Stimulated activated CD4-positive, alpha-beta T cell treated with anti-CD3 and anti-CD28 coated beads, Interleukin-4, amount 100 ng/mL, for 4 hours (primary cell): ENCODE measurements at regions not wholly inside any gene's neighbourhood (a gene's known extent, or its start where the extent isn't known, plus 50 kb on each side); places are given as distances from the start of the nearest gene placed in this dataset.
"Not testable (repeated sequence)": the region's sequence is repeated elsewhere in the genome, so short reads cannot be mapped to it uniquely, and the experiment has no call there.

ENCODE experiments used
- DNase-seq, 2 experiments: peaks; one replicate each; pipeline ENCODE4 v3.0.0-alpha.2; 2020

DNA sequence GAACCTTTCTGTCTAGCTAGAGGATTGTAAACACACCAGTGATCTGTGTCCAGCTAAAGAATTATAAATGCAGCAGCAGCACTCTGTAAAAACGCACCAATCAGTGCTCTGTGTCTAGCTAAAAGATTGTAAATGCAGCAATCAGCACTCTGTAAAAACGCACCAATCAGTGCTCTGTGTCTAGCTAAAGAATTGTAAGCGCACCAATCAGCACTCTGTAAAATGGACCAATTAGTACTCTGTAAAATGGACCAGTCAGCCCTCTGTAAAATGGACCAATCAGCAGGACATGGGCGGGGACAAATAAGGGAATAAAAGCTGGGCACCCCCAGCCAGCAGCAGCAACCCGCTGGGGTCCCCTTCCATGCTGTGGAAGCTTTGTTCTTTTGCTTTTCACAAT, 204.1 kb upstream of the UBL3 start:
- DNase-seq, result not testable (repeated sequence)

DNA sequence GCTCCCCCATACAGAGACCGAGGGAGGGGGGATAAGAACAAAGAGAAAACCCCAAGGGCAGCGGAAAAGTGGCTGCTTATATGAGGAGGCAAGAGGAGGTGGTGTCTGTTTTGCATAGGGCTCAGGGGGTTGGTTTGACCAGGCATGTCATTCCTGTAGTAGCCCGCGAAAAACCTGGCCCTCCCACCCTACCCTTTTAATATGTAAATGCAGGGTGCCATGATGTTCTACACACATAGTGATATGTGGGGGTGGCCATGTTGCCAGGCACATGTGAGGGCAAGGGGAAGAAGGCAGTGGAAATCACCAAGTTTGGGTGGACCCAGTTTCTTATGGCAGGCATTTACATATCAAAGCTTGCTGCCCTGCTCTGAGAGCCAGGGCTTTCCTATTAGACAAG, 203.5 kb upstream of the UBL3 start:
- no peak for DNase-seq

DNA sequence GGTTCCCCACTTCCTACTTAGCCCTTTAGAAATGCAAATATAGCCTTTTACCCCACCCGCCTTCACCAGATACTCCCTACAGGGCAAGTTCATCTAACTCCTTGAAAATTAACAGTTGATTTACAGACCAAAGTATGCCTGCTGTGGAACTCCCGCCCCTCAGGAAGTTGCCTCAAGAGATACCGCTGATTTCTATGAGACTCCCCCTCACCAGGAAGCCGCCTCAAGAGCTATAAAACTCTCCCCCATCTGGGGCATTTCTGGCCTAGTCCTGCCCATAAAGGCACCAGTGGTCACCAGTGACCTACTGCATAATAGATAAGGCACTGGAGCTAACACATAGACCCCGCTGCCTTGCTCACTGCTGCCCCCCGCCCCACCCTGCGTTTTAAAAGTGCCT, 201.7 kb upstream of the UBL3 start:
- DNase-seq, result no peak

DNA sequence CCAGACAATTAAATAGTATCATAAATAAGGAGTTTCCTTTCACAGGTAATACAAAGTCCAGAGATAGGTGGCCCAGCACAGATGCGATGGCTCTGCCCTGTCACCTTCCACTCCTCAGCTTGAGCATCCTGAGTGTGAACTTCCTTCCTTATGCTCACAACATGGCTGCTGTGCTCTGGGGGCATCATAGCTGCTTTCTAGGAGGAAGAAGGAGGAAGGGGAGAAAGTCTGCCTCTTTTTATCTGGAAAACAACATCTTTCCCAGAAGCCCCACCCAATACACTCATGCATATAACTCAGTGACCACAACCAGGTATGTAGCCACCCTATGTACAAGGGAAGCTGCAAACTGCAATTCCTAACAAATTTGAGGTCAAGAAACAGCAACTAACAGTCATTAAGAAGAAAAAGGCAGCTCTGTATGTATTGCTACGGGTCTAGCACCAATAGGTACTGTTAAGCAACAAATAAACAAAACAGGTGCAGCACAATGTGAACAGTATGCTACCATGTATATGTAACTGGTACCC, 201.2 kb upstream of the UBL3 start:
- DNase-seq, result no peak

DNA sequence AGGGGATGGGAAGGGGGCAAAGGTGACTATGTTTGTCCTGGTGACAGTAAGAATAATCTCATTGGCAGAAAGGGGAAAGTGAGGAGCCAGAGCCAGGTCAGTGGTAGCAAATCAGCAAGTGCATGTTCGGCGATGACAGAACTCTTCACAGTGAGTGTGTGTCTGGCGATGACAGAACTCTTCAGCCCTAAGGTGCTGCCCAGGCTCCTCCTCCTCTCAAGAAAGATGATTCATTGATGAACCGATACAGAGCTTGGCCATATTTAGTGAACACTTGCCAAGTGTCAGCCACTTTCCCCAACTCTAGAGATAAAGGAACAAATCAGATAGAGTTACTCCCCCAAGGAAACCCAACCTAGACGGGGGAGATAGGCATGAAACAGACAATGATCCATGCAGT, 199.3 kb upstream of the UBL3 start:
- no peak for DNase-seq

DNA sequence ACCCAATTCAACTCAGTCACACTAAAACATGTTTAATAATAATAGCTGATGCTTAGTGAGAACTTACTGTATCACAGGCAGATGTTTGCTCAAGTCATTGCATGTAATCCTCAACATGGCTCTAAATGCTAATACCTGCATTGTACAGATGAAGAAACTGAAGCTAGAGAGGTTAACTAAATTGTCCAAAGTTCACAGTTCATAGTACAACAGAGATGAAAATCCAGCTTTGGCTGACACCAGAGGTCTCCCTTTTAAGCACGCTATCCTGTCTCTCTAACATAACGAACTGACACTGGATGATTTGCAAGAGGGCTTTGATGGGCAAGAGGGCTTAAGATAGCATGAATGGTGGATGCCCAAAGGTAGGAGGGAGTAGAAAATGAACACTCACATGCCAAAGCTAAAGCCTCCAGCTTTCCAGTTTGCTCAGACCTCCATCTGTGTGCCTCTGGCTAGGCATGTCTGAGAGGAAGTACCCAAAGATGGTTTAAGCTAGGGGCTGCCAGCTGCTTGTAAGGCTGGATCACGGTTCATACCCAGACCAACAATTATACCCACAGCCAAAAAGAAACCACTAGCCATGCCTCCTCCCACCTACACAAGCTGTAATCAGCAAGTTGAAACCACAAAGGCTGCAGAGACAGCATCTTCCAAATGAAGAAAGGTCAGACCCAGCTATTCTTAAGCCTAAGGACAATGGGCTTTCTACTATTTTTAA, 196.9 kb upstream of the UBL3 start:
- DNase-seq, result no peak

DNA sequence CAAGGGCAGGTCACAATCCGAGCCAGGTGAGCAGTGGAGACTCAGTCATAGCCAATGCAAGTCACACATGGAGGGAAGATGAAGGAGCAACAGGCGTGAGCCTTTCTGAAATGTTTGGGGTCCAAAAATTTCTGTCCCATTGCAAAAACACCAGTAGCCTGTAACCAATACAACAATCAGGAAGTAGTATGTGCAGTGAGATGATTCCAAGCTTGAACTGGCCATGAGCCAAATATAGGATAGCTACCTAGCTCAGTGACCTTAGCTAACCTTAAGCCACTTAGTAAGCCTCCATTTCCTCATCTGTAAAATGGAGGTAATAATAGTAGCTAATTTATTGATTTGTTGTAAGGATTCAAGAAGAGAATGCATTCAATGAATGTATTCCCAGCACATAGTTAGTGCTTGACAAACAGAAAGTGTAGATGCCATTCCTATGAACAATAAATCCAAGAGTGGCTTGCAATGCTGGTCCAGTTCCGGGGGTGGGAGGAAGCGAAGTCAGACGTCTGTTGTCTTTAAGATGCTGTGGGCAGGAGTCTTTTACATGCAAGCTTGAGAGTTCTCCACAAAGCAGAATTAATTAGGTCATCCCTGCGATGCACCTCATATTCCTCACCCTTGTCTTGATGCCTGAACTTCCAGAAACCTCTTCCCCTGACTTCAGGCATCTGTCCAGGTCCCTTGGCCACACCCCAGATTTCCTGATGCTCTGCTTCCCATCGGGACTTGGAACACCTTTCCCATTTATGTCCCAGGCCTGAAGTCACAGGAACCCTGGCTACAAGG, 195.7 kb upstream of the UBL3 start:
- no peak for DNase-seq

DNA sequence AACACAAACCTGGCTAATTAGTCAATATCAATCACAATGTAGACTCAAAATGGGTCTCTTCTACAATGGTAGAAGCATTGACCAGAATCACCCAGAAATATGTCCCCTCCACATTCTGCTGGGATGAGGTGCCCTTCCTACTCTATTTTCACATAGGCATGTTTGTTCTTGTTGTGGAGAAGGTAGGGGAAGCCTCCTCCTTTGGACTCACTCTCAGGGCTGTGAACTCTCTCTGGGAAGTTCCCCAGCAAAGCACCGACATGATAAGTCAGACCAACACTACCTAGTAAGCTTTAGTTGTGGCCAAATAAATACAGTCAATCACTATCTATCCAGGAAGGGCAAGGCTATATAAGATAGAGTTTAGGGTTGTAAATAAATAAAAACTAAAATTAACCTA, 194.5 kb upstream of the UBL3 start:
- DNase-seq, result no peak

DNA sequence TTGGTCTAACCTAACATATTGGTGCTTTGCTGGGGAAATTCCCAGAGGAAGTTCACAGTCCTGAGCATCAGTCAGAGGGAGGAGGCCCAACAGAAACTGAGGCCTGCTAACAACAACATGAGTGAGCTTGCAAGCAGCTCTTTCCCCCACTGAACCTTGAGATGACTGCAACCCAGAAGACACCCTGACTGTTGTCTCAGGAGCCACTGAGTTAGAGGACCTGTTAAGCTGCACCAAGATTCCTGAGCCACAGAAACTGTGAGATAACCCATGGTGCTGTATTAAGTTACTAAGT, 193.2 kb upstream of the UBL3 start:
- DNase-seq, result no peak

DNA sequence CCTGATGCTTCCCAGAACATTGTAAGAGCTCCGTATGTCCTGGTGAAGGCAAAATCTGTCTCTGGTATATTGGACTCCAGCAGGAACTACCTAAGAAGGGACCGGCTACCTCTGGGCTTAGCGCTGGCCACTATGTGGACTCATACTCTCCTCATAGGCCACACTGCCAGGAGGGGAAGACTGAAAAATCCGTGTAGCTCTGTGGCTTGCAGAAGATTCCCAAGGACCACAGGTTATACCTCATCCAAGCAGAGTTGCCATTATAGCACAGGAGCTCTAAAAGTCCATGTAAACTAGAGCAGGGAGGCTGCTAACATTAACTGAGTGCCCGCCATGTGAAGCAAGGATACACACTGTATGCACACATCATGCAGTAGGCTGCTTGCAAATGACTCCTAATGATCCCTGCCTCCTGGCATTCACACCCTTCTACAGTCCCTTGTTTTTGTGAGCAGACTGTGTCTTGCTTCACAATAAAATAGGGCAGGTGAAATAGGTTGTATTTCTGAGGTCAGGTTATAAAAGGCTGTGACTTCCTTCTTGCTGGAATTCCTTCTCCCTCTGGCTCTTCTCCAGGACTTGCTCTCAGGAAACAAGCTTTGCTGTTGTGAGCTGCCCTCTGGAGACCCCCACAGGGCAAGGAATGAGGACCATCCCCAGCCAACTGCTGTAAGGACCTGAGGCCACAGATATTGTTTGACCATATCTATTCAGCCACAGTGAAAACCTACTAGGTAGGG, 192.6 kb upstream of the UBL3 start:
- DNase-seq, result no peak

DNA sequence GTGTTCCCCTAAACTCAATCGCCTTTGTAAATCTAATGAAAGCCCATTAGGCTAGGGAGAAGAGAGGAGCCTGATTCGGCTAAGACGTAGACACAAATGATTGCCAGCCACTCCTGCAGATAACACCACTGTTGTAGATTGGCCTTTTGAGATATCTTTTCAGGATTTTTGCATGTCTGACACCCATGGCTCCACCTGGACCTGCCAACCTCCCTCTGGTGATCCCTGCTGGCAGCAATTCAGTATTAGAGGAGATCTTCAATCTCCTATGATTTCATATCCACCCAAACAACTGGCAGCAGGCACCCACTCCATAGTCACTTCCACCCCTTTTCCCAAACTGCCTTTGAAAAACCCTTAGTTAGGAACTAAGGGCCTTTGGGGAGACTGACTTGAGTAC, 191.9 kb upstream of the UBL3 start:
- no peak for DNase-seq

DNA sequence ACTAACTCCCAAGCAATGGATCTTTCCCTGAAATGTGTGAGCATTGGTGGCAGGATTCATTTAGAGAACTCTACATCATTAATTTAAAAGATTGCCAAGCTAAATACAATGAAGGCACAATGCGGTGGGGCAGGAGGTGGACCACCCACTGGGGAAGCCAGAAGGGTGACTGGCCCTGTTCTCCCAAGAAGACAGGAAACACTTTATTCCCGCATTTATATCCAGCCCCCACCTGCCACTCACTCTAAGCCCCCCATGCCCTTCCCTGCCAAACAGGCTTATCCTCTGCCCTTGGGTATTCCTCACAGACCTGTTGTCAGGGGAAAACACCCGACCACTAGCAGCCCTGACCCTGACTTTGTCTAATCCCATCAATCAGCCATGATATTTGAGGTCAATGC, 189.1 kb upstream of the UBL3 start:
- no peak for DNase-seq

DNA sequence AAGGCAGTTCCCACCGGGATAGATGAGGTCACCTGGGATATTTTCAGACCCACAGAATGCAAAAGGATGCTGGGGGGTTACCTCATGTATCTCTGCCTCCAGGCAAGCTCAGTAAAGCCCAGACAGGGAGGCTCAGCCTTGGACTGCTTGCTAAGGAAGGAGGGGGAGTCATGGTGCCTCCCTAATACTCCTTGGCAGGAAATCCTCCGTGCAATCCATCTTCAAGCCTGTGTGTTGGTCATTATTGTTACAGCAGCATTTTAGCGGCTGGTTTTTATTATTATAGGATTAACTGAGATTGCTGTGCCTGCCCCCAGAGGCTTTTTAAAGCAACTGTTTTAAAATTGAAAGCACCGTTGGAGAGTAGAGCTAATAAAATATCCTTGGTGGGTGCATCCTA, 188.5 kb upstream of the UBL3 start:
- DNase-seq, result no peak

DNA sequence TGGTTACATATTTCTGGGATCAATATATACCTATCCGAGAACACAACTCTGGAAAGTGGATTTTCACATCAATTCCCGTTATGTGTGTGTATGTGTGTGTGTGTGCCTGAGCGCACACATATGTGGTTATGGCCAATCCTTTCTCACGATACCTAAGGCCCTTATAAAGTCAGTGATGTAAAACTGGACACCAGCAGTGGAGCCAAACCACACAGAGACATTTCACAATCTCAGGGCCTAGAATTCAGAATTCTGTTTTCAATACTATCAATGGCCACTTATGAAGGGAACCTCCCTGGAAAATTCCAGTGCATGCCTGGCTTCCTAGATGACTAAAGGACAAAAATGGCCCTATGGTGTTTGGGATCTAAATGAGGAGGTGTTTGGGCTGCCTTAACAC, 187.3 kb upstream of the UBL3 start:
- DNase-seq, result no peak

DNA sequence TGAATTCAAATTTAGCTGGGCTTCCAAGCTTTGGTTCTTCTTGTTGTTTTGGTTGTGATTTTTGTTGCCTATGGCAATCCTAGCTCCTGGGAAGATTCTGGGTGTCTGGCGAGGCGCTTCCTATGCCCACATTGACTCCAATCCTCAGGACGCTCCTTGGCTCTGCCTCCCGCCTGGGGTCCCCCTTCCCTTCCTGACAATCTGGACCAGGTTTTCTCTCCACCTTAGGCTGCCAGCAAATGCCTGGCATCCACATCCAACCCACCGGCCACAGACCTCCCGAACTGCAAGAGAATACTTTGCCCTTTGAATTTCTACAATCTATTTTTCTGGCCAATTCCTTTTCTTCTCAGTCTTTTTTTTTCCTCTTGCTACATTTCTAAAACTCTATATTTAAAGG, 186.9 kb upstream of the UBL3 start:
- DNase-seq, result no peak

DNA sequence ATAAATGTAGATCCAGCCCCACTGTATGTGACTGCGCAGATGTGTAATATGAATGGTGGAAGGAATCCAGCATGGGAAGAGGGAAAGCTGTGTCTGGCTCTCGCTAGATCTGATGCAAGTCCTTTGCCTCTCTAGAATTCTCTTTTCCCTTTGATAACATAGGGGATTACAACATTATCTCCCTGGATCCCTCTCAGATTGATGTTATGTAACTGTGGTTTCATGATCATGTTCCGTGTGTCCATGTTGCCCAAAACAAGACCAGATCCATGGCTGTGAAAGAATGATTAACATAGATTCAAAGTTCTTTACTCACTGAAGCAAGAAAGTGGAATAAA, 184.0 kb upstream of the UBL3 start:
- no peak for DNase-seq

DNA sequence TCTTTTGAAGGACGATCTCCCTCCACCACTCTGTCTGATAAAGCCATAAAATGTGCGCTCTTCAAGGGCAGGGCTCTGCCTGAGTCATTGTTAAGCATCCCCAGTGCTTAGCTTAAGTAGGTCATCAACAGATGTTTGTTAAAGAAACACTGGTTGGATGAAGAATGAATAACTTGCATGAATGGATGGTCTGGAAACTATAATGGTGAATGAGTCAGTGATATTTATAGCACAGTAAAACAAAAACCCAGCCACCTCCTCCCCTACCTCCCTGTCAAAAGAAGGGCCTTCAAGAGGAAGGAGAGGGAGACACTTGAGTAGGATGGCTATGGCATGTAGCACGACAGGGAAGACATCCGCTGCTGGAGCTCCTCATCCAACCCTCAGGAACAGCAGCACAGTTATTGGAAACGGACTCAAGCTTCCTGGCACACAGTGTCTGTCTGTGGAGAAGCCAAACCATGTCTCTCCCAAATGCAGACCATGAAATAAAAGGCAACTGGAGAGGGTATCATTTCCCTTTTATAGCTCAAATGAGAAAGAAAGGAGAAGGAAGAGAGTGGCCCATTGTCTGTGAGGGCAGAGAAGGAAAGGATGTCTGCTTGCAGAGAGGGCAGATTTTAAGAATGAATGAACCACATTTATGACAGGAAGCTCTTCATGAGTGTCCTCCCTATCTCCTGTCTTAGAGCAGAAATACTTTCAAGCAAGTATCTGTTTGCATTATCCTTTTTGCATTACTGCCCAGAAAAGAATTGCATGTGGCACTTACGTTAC, 183.5 kb upstream of the UBL3 start:
- no peak for DNase-seq

DNA sequence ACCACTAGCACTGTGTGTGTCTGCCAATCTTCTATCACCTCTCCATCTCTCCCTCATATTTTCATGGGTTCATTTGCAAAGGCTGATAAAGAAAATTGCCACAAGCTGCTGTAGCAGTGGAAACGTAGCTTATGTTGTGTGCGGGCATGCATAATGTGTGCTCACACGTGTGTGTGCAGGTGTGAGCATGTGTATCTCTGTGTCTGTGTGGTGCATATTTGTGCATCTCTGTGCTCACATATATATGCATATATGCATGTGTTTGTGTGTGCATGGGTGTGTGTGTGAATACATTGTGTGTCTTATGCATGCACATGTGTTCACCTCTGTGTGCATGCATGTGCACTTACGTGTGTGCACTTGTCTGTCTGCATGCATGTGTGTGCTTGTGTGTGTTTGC, 181.8 kb upstream of the UBL3 start:
- DNase-seq, result no peak

DNA sequence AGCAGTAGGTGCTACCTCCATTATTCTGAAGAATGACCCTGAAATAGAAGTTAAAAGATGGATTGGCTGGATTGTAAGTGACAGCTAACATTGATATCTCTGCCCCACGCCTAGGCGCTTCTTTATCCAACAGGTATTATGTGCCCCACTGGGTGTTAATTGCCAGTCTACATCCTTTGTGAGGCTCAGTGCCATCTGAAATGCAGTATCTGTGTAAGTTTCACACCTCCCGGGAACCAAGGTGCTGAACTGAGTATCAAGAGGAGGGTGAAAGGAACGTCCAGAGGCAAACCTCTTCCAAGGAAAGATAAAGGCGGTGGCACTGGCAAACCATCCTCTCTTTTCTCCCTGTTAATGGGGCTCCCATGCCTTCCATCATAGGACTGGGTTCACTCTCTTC, 181.1 kb upstream of the UBL3 start:
- DNase-seq, result no peak

DNA sequence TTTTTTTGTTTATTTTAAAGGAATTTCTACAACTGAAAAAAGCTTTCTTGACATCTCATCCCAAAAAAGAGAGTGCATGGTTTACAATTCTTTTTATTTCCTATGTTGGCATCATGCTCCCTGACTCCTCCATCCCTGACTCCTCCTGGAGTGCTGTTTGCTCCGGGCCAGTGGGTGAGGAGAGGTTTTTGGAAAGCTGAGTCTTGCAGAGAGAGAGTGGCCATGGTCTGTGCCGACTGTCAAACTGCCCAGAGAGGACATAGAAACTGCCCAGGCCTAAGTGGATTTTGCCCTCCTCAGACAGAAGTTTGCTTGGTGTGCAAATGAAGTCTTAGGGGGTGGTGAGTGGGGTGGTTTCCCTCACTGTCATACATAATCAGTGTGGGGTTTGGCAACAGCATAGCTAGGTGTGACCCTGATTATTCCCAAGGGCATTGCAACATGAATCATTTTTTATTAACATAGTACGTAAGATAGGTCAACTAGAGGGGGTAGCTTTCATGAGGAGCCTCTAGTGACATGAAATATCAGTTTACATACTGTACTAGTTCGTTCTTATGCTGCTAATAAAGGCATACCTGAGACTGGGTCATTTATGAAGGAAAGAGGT, 179.8 kb upstream of the UBL3 start:
- DNase-seq, result no peak

DNA sequence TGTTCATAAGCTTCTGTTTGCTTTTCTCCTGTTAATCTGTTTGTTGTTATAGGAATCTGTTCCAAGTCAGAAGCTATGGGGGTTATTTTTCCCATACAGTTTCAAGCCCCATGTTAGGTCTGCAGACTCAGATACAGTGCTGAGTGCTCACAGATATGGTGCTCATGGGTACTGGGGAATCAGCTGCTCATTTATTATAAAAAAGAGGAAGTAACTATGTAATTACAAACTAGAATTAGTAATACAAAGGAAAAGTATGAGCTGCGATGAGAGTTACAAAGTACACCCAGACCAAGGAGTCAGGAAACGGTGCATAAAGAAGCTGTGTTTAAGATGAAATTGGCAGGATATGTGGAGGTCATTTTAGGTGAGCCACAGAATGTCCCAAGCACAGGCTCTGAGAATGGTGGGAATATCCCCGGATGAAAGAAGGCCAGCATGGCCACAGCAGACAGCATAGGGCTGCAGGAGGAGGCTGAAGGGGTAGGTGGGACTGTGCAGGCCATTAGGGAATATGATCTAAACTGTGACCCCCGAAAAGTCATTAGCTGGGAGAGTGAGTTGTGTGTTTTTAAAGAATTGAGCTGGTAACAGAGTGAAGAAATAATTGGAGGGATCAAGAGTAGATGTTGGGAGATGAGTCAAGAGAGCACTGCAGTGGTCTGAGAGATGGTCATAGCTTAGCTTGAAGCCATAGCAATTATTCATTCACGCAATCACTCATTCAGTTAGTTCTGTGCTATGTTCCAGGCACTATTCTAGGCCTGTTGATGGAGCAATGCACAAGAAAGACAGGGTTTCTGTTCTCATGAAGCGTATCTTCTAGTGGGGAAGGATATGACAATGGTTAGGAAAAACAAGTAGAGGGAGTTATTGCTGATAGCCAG, 177.4 kb upstream of the UBL3 start:
- no peak for DNase-seq

DNA sequence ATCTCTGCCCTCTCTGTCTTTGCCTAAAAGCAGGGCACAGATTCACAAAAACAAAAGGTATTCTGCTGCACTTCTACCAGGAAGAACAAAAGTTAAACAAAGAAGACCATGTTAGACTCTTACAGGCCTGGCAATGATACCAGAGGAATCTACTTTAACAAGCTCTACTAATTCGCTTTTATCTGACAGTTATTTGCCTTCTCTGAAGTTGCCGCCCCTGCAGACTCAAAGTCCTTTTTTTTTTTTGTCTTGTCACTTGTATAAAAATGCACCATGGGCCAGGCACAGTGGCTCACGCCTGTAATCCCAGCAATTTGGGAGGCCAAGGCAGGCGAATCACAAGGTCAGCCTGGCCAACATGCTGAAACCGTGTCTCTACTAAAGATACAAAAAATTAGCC, 176.5 kb upstream of the UBL3 start:
- no peak for DNase-seq
